AG04449 (cell line): ENCODE measurements at regions not wholly inside any gene's neighbourhood (a gene's known extent, or its start where the extent isn't known, plus 50 kb on each side); places are given as distances from the start of the nearest gene placed in this dataset.

Experiments used
- CTCF ChIA-PET: fragments of 350-600 bp; formaldehyde crosslinking; extraction: SDS; loops from one replicate; lab custom pipeline; 2021; ENCODE audit warnings: antibody characterized with exemption; lab: Yijun Ruan, JAX
- POLR2A ChIA-PET: fragments of 400-600, 350-600 bp; formaldehyde crosslinking; extraction: SDS; loops from one replicate; lab custom pipeline; 2020; ENCODE audit warnings: antibody characterized with exemption, inconsistent platforms; lab: Yijun Ruan, JAX
- DNase-seq: peaks from one replicate; pipeline ENCODE4 v3.0.0-alpha.2; 2010; ENCODE audit warnings: low read depth, low spot score
- H3K4me3 ChIP-seq: 2 replicates; pipeline ENCODE4 v1.5.1; 2011; ENCODE audit warnings: low read depth, mild to moderate bottlenecking, control low read depth, low read length
- TF ChIP-seq, protein P1 (sequence below): IDR thresholded peaks from one replicate; pipeline ENCODE4 v1.5.1; 2011; ENCODE audit warnings: mild to moderate bottlenecking, moderate library complexity, low read length, control low read depth, inconsistent platforms; ENCODE audit not compliant: insufficient read depth; ENCODE audit errors: missing control alignments

GRCh38 chr22:47587361-47587760, 824.9 kb downstream of the TBC1D22A start:
- TF ChIP-seq, protein P1, sequence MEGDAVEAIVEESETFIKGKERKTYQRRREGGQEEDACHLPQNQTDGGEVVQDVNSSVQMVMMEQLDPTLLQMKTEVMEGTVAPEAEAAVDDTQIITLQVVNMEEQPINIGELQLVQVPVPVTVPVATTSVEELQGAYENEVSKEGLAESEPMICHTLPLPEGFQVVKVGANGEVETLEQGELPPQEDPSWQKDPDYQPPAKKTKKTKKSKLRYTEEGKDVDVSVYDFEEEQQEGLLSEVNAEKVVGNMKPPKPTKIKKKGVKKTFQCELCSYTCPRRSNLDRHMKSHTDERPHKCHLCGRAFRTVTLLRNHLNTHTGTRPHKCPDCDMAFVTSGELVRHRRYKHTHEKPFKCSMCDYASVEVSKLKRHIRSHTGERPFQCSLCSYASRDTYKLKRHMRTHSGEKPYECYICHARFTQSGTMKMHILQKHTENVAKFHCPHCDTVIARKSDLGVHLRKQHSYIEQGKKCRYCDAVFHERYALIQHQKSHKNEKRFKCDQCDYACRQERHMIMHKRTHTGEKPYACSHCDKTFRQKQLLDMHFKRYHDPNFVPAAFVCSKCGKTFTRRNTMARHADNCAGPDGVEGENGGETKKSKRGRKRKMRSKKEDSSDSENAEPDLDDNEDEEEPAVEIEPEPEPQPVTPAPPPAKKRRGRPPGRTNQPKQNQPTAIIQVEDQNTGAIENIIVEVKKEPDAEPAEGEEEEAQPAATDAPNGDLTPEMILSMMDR, result no peak
- ChIA-PET POLR2A (no interaction called here), CTCF (no interaction called here)
- no peak for DNase-seq
- H3K4me3 ChIP-seq, result no peak overlapping the region

- ChIA-PET POLR2A (no interaction called here), CTCF (no interaction called here)
- H3K4me3 ChIP-seq, result no peak overlapping the region
- no peak for DNase-seq
- TF ChIP-seq, protein P1, result no peak
Observed at GRCh38 chr22:47586946-47587345, 824.5 kb downstream of the TBC1D22A start.

DNA sequence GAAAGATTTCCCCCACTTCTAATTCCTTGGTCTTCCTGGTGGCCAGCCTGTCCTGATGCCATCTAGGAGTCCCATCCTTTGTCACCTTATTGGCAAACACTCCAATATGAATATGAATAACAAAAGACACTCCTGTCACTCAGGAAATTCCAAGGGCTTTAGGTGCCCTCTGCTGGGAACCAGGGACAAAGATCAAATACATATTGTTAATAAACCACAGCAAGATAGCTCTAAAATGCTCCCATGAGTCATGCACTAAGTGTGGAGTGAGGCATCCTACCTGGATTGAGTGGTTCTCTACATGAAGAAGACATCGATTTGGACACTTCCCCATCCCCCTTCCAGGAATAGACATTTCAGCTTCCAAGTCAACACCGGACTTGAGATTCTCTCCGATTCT, 823.6 kb downstream of the TBC1D22A start:
- POLR2A ChIA-PET, result no interaction called here
- no peak overlapping the region for H3K4me3 ChIP-seq
- TF ChIP-seq, protein P1, result no peak
- CTCF ChIA-PET, result no interaction called here
- DNase-seq, result no peak

DNA sequence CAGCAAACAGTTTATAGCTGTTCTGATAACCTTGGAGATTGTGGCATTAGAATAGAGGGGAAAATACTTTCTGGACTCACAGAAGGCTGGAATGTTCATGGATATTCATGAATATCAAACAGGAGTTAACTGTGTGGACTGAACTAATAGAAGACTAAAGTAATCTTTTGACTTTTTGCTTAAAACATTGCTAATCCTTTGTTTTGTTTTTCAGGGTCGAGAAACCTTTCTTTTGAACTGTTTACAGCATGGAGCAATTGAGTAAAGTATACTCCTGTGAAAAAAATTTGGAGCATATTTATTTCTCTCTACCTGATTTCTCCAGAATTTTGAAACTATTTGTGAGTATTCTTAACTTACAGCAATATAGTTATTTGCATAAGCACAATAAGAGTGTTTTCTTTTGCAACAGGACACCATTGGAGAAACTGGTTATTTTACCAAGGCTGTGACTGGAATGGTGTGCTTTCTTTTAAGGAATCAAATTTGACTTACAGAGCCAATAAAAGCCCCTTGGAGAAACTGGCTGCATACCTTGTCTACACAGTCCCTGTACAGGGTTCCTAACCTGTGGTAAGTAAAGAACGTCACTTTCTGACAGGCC, 821.6 kb downstream of the TBC1D22A start:
- CTCF ChIA-PET, result no interaction called here
- POLR2A ChIA-PET, result no interaction called here
- no peak for DNase-seq
- TF ChIP-seq, protein P1, result no peak
- H3K4me3 ChIP-seq, result no peak overlapping the region

- no peak overlapping the region for H3K4me3 ChIP-seq
- TF ChIP-seq, protein P1, result no peak
- ChIA-PET POLR2A (no interaction called here), CTCF (no interaction called here)
- DNase-seq, result no peak
Observed at GRCh38 chr22:47582067-47582466, 819.6 kb downstream of the TBC1D22A start.

DNA sequence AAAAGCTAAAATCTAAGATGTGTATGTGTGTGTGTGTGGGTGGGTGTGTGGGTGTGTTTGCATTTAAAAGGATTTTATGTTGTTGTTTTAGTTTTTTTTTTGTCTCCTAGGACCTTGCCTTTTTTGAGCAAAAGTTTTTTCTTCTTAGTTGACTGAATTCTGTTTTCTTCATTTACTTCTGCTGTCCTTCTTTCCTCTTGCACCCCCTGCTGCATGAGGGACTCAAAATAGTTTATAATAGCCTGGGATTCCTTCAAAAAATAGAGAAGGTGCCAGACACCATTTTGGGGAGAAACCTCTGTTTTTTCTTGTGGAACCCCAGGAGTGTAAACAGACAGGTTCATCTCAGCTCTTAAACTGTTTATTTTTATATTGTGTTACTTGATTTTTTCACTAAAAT, 817.7 kb downstream of the TBC1D22A start:
- no peak for DNase-seq
- ChIA-PET CTCF (no interaction called here), POLR2A (no interaction called here)
- TF ChIP-seq, protein P1, result no peak
- H3K4me3 ChIP-seq, result no peak overlapping the region
